Right lobe of liver (tissue), 6 donors: ENCODE measurements at regions not wholly inside any gene's neighbourhood (a gene's known extent, or its start where the extent isn't known, plus 50 kb on each side); places are given as distances from the start of the nearest gene placed in this dataset.

Experiments
- ATAC-seq, 4 donors: fragments of 200-7000 bp; cut with Tn5 transposase; one replicate each; pipeline ENCODE4 v1.9.1; 2020; ENCODE audit warnings: mild to moderate bottlenecking in 4 of 4, moderate library complexity in 4 of 4
- DNase-seq, 3 donors: peaks; one replicate each; pipeline ENCODE4 v3.0.0-alpha.2; 2020
- H3K27ac ChIP-seq, 3 donors: fragments of 200-600 bp; one replicate each; pipeline ENCODE4 v1.8.0; 2022
- H3K27me3 ChIP-seq, 2 donors: fragments of 200-600 bp; one replicate each; pipeline ENCODE4 v1.8.0; 2022
- H3K36me3 ChIP-seq, 4 donors: fragments of 200-600 bp; sonication (generic) in 1 of 4; one replicate each; pipeline versions ENCODE4 v1.5.1 to v1.8.0; 2017 to 2022; ENCODE audit warnings: control low read depth in 1 of 4
- H3K4me1 ChIP-seq, 4 donors: fragments of 200-600 bp; sonication (generic) in 1 of 4; one replicate each; pipeline versions ENCODE4 v1.5.1 to v1.8.0; 2017 to 2022; ENCODE audit warnings: control low read depth in 1 of 4
- H3K4me3 ChIP-seq, 3 donors: fragments of 200-600 bp; one replicate each; pipeline ENCODE4 v1.8.0; 2022
- H3K9me3 ChIP-seq, 4 donors: fragments of 200-600 bp; sonication (generic) in 1 of 4; one replicate each; pipeline versions ENCODE4 v1.5.1 to v1.8.0; 2017 to 2022; ENCODE audit warnings: control low read depth in 1 of 4
- CTCF ChIP-seq, 4 donors: fragments of 200-600 bp in 3 of 4; fragments of 450-650 bp in 1 of 4; IDR thresholded peaks; one replicate each; pipeline versions ENCODE4 v1.5.1 to v1.8.0; 2016 to 2022; ENCODE audit warnings: antibody characterized with exemption in 4 of 4, mild to moderate bottlenecking in 2 of 4
- POLR2A ChIP-seq: fragments of 450-650 bp; IDR thresholded peaks from one replicate; pipeline ENCODE4 v1.6.1; 2017; ENCODE audit warnings: antibody characterized with exemption, mild to moderate bottlenecking
- WGBS: methylation state at CpG from one replicate; pipeline ENCODE4 v1.1.6; 2018; ENCODE audit warnings: low coverage, low lambda C conversion rate; ENCODE audit not compliant: insufficient coverage; ENCODE audit errors: missing lambda C conversion rate; 5-methylcytosine and 5-hydroxymethylcytosine counted together
- intact Hi-C, 2 donors: fragments of 100-400 bp; cut with DNase I; formaldehyde crosslinking; loops; one replicate each; pipeline versions ENCODE4 v1.11.2 to v1.14.1; 2022
- donor health status: DM: no; HTN: yes; CAD: no.
- donor health status: DM: no; HTN: no; CAD: no.
- donor health status: DM: no; HTN: no; CAD: no.
- donor health status: DM: no; HTN: yes; CAD: no.
- donor health status: DM: no; HTN: yes; CAD: no.

GRCh38 chr16:26667307-26667706, 399.4 kb upstream of the C16orf82 start:
- WGBS: 41% methylated on average over 7 of the region's 12 CpGs
- H3K4me1 ChIP-seq: no peaks in the 10 kb centered on the region
- no peak overlapping the region for H3K4me3 ChIP-seq
- ATAC-seq (no peak), DNase-seq (no peak)
- intact Hi-C loops: no loop called here
- no peaks in the 10 kb centered on the region for H3K27me3 ChIP-seq
- no peak overlapping the region for H3K27ac ChIP-seq
- no peaks in the 10 kb centered on the region for H3K9me3 ChIP-seq
- TF ChIP-seq CTCF (IDR thresholded peaks at IDR 0.05) (no peak), POLR2A (no peak)
- no peaks in the 10 kb centered on the region for H3K36me3 ChIP-seq

DNA sequence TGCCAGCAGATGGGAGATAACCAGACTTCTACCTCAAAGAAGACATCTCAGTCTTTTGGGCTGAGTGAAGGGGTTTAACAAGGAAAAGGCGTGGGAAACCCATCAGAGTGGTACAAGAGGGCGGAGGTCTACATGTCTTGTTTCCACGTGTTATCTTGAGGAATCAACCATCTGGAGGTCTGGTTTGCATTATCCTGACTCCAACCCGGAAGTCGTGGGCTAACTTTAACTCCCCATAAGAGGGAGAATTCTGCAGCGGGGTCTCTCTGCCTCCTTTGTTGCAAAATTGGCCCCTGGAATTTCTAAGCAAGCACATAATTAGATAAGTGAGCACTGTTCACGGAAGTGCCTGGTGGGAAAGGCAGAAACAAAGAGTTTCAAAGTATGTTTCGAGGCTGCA, 398.7 kb upstream of the C16orf82 start:
- intact Hi-C loops: no loop called here

DNA sequence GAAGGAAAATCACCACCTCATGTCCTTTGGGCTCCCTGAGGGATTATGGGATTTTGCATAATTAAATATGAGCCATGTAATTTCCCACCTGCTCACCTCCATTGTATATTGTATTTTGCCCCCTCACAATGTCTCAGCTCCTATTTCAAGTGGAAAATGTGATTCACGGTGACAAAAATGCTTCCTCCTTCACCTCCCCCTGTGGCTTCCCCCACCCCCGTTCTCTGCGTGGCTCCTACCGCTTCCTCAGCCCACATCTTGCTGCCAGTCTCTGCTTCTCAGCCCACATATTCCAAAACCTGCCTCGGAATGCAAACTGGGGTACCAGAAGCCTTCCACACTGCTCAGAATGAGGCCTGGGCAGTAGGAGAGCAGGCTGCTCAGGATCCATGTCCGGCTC, 394.5 kb upstream of the C16orf82 start:
- no peak for ATAC-seq
- intact Hi-C loops: no loop called here
- no peaks in the 10 kb centered on the region for H3K4me1 ChIP-seq
- H3K27ac ChIP-seq: no peak overlapping the region
- WGBS: 35% methylated on average over 6 of the region's 6 CpGs
- no peaks in the 10 kb centered on the region for H3K27me3 ChIP-seq
- H3K36me3 ChIP-seq: no peaks in the 10 kb centered on the region
- no peak overlapping the region for H3K4me3 ChIP-seq
- TF ChIP-seq CTCF (IDR thresholded peaks at IDR 0.05): no peak
- TF ChIP-seq POLR2A: no peak
- no peaks in the 10 kb centered on the region for H3K9me3 ChIP-seq
- DNase-seq: no peak

More for the DNA sequence above, 398.7 kb upstream of the C16orf82 start:
- no peak for DNase-seq
- no peaks in the 10 kb centered on the region for H3K27me3 ChIP-seq
- 34% methylated on average over 8 of the region's 8 CpGs for WGBS
- no peaks in the 10 kb centered on the region for H3K36me3 ChIP-seq
- no peak for ATAC-seq
- TF ChIP-seq CTCF (IDR thresholded peaks at IDR 0.05) (no peak), POLR2A (no peak)
- no peaks in the 10 kb centered on the region for H3K9me3 ChIP-seq
- no peak overlapping the region for H3K4me3 ChIP-seq
- no peak overlapping the region for H3K27ac ChIP-seq
- H3K4me1 ChIP-seq: no peaks in the 10 kb centered on the region

DNA sequence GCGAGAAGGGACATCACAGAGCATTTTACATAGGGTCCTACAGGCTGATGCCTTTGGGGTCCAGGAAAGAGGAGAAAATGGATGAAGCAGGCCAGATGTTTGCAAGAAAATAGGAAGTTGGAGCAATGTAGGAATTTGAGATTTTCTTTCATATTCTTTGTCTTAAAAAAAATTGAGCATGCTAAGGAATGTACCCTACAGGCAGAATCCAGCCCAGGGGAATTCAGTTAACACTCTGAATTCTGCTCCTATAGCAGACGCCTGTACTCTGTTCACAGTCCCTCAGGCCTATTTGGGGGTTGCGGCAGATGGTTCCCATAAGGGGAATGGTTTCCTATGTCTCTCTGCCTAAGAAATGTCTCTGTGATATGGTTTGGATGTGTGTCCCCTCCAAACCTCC, 393.7 kb upstream of the C16orf82 start:
- intact Hi-C loops: no loop called here
- DNase-seq (no peak), ATAC-seq (no peak)
- Histone ChIP-seq H3K4me3 (no peak overlapping the region), H3K4me1 (no peaks in the 10 kb centered on the region), H3K27me3 (no peaks in the 10 kb centered on the region), H3K27ac (no peak overlapping the region), H3K9me3 (no peaks in the 10 kb centered on the region), H3K36me3 (no peaks in the 10 kb centered on the region)
- 31% methylated on average over 2 of the region's 3 CpGs for WGBS
- no peak for TF ChIP-seq CTCF (IDR thresholded peaks at IDR 0.05)
- no peak for TF ChIP-seq POLR2A

GRCh38 chr16:26680671-26681070, 386.1 kb upstream of the C16orf82 start:
- no peaks in the 10 kb centered on the region for H3K36me3 ChIP-seq
- H3K27me3 ChIP-seq: no peaks in the 10 kb centered on the region
- ATAC-seq (no peak), DNase-seq (no peak)
- H3K27ac ChIP-seq: no peak overlapping the region
- no peaks in the 10 kb centered on the region for H3K4me1 ChIP-seq
- H3K4me3 ChIP-seq: no peak overlapping the region
- H3K9me3 ChIP-seq: no peaks in the 10 kb centered on the region
- no peak for TF ChIP-seq POLR2A
- no peak for TF ChIP-seq CTCF (IDR thresholded peaks at IDR 0.05)
- intact Hi-C loops: no loop called here
- 35% methylated on average over 4 of the region's 4 CpGs for WGBS
